Stomach (tissue), 4 donors: ENCODE measurements at regions not wholly inside any gene's neighbourhood (a gene's known extent, or its start where the extent isn't known, plus 50 kb on each side); places are given as distances from the start of the nearest gene placed in this dataset.

Experiments used
- CTCF ChIP-seq, 7 experiments: fragments of 450-650 bp in 4 of 7; fragments of 200-600 bp in 3 of 7; sonication (generic) in 3 of 7; IDR thresholded peaks; one replicate each; pipeline ENCODE4 v1.5.1; 2016 to 2019; ENCODE audit warnings: antibody characterized with exemption in 7 of 7, control low read depth in 2 of 7, mild to moderate bottlenecking in 1 of 7
- EP300 ChIP-seq: sonication (generic); formaldehyde crosslinking; IDR thresholded peaks from one replicate; pipeline ENCODE4 v1.6.1; 2017; ENCODE audit warnings: antibody characterized with exemption
- POLR2A ChIP-seq, 4 donors: fragments of 450-650 bp; IDR thresholded peaks; one replicate each; pipeline ENCODE4 v1.6.1; 2016; ENCODE audit warnings: antibody characterized with exemption in 4 of 4, control low read depth in 2 of 4, mild to moderate bottlenecking in 1 of 4, moderate library complexity in 1 of 4
- POLR2AphosphoS5 ChIP-seq, 3 donors: sonication (generic); formaldehyde crosslinking; IDR thresholded peaks; one replicate each; pipeline ENCODE4 v1.6.1; 2016; ENCODE audit warnings: antibody characterized with exemption in 3 of 3

GRCh38 chr21:34219334-34220060 lies 144.3 kb upstream of the KCNE2 start:
- TF ChIP-seq CTCF (IDR thresholded peaks at IDR 0.05) (no peak), POLR2AphosphoS5 (IDR thresholded peaks at IDR 0.05) (no peak), POLR2A (IDR thresholded peaks at IDR 0.05) (no peak), EP300 (no peak)
